ENCODE measurements at regions not wholly inside any gene's neighbourhood (a gene's known extent, or its start where the extent isn't known, plus 50 kb on each side); places are given as distances from the start of the nearest gene placed in this dataset.

DNA sequence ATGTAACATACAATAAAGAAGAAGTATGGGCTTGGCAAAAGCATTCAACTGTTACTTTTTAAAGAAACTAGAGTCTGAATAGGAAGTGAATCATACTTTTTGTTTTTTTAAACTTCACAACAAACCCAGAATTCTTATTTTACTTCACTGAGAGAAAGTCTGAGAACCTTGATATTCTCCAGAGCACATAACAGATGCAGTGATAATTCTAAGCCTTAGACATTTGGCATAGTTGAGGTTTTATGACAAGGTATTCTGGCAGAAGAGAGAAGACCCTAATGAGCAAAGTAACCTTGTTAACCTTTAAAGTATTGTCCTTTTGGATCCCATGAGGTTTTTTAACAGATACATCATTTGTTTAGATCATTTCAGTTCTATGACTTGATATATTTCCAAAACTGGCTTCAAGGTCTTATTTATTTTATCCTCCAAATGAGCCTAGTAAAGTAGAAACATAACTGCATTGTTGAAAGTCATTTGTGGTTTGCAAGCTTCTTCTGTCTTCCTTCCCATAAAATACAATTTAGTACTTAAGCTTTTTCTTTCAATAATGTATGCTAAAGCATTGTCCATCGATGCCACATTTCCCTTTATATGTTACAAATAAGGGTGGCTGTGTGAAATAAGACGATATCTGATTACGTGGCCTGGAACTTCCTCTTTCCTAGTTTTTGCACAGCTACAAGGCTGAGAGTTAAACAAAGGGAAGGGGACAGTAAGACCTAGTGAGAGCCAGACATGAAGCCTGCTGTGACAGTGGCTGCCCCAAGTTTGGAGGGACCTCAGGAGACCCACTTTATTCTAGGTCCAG lies 86.1 kb upstream of the ITPRID2 start:
- Histone ChIP-seq H3K27me3 (no peaks in the 10 kb centered on the region), H3K4me3 (ENCODE audit: low read depth, low read length) (no peak overlapping the region), H3K36me3 (no peaks in the 10 kb centered on the region), H3K4me1 (no peaks in the 10 kb centered on the region), H3K9me3 (no peaks in the 10 kb centered on the region)
- no peak for DNase-seq
- TF ChIP-seq, protein P1, sequence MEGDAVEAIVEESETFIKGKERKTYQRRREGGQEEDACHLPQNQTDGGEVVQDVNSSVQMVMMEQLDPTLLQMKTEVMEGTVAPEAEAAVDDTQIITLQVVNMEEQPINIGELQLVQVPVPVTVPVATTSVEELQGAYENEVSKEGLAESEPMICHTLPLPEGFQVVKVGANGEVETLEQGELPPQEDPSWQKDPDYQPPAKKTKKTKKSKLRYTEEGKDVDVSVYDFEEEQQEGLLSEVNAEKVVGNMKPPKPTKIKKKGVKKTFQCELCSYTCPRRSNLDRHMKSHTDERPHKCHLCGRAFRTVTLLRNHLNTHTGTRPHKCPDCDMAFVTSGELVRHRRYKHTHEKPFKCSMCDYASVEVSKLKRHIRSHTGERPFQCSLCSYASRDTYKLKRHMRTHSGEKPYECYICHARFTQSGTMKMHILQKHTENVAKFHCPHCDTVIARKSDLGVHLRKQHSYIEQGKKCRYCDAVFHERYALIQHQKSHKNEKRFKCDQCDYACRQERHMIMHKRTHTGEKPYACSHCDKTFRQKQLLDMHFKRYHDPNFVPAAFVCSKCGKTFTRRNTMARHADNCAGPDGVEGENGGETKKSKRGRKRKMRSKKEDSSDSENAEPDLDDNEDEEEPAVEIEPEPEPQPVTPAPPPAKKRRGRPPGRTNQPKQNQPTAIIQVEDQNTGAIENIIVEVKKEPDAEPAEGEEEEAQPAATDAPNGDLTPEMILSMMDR (IDR thresholded peaks at IDR 0.05; ENCODE audit: low read depth, low read length) = no peak

DNA sequence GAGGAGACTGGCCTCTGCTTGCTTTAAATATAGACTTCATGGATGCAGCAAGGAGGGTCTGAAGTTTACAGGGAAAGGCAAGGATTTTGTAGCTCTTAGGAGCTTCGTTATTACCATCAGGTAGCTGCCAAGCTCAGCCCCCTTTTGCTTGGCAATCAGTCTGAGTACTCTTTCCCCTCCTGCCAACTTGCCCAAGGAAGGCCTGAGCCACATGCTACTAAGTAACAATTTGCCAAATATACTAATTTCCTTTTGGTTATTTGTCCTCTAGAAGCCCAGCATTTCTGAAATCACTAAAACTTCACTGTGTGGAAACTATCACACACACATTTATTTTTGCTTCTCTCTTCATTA lies 85.5 kb upstream of the ITPRID2 start:
- no peaks in the 10 kb centered on the region for H3K9me3 ChIP-seq
- TF ChIP-seq, protein P1 (IDR thresholded peaks at IDR 0.05; ENCODE audit: low read depth, low read length) = no peak
- H3K4me1 ChIP-seq = no peaks in the 10 kb centered on the region
- H3K27me3 ChIP-seq = no peaks in the 10 kb centered on the region
- no peaks in the 10 kb centered on the region for H3K36me3 ChIP-seq
- no peak overlapping the region for H3K4me3 ChIP-seq (ENCODE audit: low read depth, low read length)
- DNase-seq = no peak

DNA sequence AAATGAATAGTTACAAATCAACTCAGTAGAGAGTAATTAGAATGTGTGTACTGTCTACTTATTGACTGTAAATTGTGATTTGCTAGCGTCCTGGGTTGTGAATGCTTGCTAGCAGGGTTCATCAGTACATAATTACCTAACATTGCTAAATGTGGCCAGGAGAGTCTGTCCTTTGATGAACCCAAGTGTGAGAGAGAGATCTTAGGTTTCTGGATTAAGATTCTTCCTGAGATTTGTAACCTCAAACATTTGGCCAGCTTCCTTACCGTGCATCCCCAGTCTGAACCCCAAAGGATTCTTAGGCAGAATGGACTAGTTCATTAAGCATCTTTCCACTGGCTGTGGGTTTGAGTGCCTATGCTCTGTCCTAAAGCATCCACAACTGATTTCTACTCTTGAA lies 84.0 kb upstream of the ITPRID2 start:
- TF ChIP-seq, protein P1 (IDR thresholded peaks at IDR 0.05; ENCODE audit: low read depth, low read length) = no peak
- no peak overlapping the region for H3K4me3 ChIP-seq (ENCODE audit: low read depth, low read length)
- no peak for DNase-seq
- H3K4me1 ChIP-seq = no peaks in the 10 kb centered on the region
- H3K36me3 ChIP-seq = no peaks in the 10 kb centered on the region
- no peaks in the 10 kb centered on the region for H3K27me3 ChIP-seq
- no peaks in the 10 kb centered on the region for H3K9me3 ChIP-seq

DNA sequence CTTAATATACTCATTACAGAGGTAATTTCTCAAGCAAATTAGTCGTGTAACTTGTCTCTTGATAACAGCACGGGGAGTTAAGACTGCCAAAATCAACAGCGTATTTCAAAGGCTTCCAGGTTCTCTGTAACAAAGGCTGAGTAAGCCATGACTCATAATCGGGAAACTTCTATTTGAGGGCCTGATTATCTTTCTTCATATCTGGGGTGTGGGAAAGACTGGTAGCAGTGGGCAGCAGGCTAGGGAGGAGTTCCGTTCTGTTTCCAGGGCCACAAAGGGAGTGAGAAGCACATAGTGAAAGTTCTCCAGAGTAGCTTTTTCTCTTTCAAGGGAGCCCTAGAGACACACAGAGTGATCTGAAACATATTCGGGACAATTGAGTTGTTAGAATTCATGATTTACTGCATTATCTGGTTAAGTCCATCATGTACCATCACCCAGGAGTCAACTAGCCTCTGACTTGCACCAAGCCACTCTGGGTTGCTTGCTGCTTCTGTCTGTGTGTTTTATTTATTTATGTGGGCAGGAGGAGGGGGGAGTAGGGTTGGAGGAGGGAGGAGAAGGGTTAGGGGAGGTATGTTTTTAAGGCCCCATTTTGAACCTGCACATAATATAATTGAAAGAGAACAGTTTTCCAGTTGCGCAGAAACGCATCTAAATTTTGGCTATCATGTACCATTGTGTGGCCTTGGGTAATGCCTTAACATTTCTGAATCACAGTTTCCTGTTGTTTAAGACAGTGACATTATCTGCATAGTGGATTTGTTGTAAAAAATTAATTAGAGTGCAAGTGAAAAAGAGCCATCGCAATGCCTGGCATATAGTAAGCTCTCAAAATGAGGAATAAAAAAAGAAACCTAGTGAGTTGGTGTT lies 80.5 kb upstream of the ITPRID2 start:
- Histone ChIP-seq H3K4me1 (no peaks in the 10 kb centered on the region), H3K27me3 (no peaks in the 10 kb centered on the region), H3K9me3 (no peaks in the 10 kb centered on the region), H3K36me3 (no peaks in the 10 kb centered on the region), H3K4me3 (ENCODE audit: low read depth, low read length) (no peak overlapping the region)
- TF ChIP-seq, protein P1 (IDR thresholded peaks at IDR 0.05; ENCODE audit: low read depth, low read length) = no peak
- DNase-seq = no peak

DNA sequence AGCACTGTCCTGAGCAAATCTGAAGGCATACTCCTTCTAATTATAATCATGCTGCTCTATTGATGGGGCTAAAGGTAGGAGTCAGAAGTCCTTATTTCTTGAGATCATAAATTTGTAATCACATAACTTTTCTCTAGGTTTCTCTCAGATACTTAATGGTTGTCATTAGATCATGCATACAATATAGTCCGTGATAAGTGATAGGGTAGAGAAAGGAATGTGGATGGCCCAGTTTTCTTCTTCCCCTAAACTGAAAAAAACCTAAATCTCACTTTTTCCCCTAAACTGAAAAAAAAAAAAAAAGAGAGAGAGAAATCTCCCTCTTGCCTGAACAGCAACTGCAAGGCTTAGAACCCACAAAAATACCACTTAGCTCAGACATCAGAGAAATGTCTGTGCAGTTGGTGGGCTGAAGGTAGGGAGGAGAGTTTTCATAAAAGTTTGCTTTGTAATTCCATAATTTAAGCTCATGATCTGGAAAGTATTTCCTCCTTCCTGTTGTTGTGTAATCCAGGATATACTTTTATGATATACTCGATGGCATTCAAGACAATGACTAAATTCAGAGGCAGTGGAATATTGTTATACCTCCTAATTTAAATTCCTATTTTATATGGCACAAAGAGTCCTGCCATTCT lies 79.3 kb upstream of the ITPRID2 start:
- Histone ChIP-seq H3K4me3 (ENCODE audit: low read depth, low read length) (no peak overlapping the region), H3K36me3 (no peaks in the 10 kb centered on the region), H3K4me1 (no peaks in the 10 kb centered on the region), H3K9me3 (no peaks in the 10 kb centered on the region), H3K27me3 (no peaks in the 10 kb centered on the region)
- no peak for DNase-seq
- TF ChIP-seq, protein P1 (IDR thresholded peaks at IDR 0.05; ENCODE audit: low read depth, low read length) = no peak

Measured in BE2C (cell line).